ENCODE measurements at regions not wholly inside any gene's neighbourhood (a gene's known extent, or its start where the extent isn't known, plus 50 kb on each side); places are given as distances from the start of the nearest gene placed in this dataset.

- Histone ChIP-seq H2AK5ac (ENCODE audit: low read depth, low read length) (no peak overlapping the region), H3K23me2 (ENCODE audit: low read depth, low read length) (no peaks in the 10 kb centered on the region), H3K36me3 (ENCODE audit: control insufficient read depth in 2 of 4, insufficient read depth in 4 of 4, low read length in 3 of 4) (no peaks in the 10 kb centered on the region), H3K18ac (ENCODE audit: extremely low read depth, low read length) (peak overlapping the region; percentile 85), H3K4ac (replicated peaks; ENCODE audit: insufficient read length, low read depth, low read length) (no peak overlapping the region), H2AFZ (ENCODE audit: low read length) (peak overlapping the region; percentile 55), H3K79me2 (ENCODE audit: control insufficient read depth in 1 of 2, insufficient read depth in 2 of 2, low read length in 2 of 2) (no peaks in the 10 kb centered on the region), H4K8ac (ENCODE audit: extremely low read depth, insufficient read depth, low read length) (no peak overlapping the region), H2BK5ac (ENCODE audit: low read depth, low read length) (peak overlapping the region; percentile 66; the same call in 1 of the 2 replicates), H3K27me3 (replicated peaks in 1 of 4; ENCODE audit: control insufficient read depth in 3 of 4, extremely low read depth in 1 of 4, insufficient read depth in 3 of 4, low read length in 3 of 4) (no peaks in the 10 kb centered on the region; a peak in 1 of 7 replicates), H4K5ac (ENCODE audit: insufficient read length, low read depth, low read length) (no peak overlapping the region), H3K27ac (ENCODE audit: low read depth, low read length) (no peak overlapping the region), H3K9ac (replicated peaks in 1 of 4; ENCODE audit: extremely low read depth in 1 of 4, low read depth in 3 of 4, low read length in 3 of 4) (no peak overlapping the region), H2BK12ac (ENCODE audit: low read depth, low read length) (peak overlapping the region; percentile 92; the same call in 1 of the 2 replicates), H3K79me1 (ENCODE audit: low read depth, low read length) (no peaks in the 10 kb centered on the region), H3K4me1 (replicated peaks in 1 of 4; ENCODE audit: control insufficient read depth in 3 of 4, insufficient read depth in 4 of 4, low read length in 3 of 4) (peaks cover 0 to 2% (median 0%) of the 10 kb centered on the region in 4 experiments; a peak in 2 of 7 replicates), H3K4me2 (ENCODE audit: insufficient read depth in 1 of 2, low read depth in 2 of 2, low read length in 2 of 2) (no peak overlapping the region), H4K20me1 (replicated peaks in 1 of 2; ENCODE audit: control insufficient read depth in 1 of 2, insufficient read depth in 2 of 2, low read length in 2 of 2) (no peaks in the 10 kb centered on the region), H3K14ac (ENCODE audit: insufficient read length) (no peak overlapping the region), H2BK15ac (ENCODE audit: low read length) (peak overlapping the region; percentile 88), H2BK20ac (ENCODE audit: low read length) (peak overlapping the region; percentile 61; the same call in 1 of the 2 replicates), H2BK120ac (replicated peaks; ENCODE audit: low read depth, low read length) (no peak overlapping the region), H4K91ac (replicated peaks; ENCODE audit: insufficient read length, low read length) (peak overlapping the region; percentile 14), H3K4me3 (ENCODE audit: extremely low read depth in 1 of 4, insufficient read depth in 2 of 4, low read depth in 3 of 4, low read length in 4 of 4) (no peak overlapping the region), H3K9me3 (ENCODE audit: insufficient read depth in 2 of 2, low read depth in 1 of 2, low read length in 1 of 2) (no peaks in the 10 kb centered on the region), H3K23ac (ENCODE audit: insufficient read length) (no peak overlapping the region), H3K56ac (replicated peaks; ENCODE audit: insufficient read length, low read depth, low read length) (no peak overlapping the region)
- ChIA-PET CTCF (ENCODE audit: partially characterized antibody) (interaction anchor here (0.7 to 1.7 kb wide), 8 partner anchors 11 to 222 kb away, joined by 3 to 5 read pairs (median 4); no protein-coding TSS in a partner anchor), POLR2A (ENCODE audit: partially characterized antibody) (interaction anchor here (1.1 kb wide), 1 partner anchor 11 kb away, joined by 3 read pairs; no protein-coding TSS in a partner anchor)
- FAIRE-seq, result peak; percentile 50
- WGBS, 2 experiments (ENCODE audit: extremely low coverage in 1 of 2, insufficient coverage in 1 of 2, insufficient read length in 1 of 2, insufficient replicate concordance in 2 of 2, low coverage in 1 of 2, low lambda C conversion rate in 2 of 2, missing lambda C conversion rate in 1 of 2), result 52% methylated on average over 27 of the region's 27 CpGs; no CpG with 5 or more reads in 1 of the 2 experiments
- peak; percentile 46 to 91 for DNase-seq (ENCODE audit: low read depth in 1 of 2, low spot score in 2 of 2)
- TF ChIP-seq SP1 (IDR thresholded peaks at IDR 0.05; ENCODE audit: low read depth, low read length), result no peak
- TF ChIP-seq E2F6 (IDR thresholded peaks at IDR 0.05), result peak; percentile 60; the same call in 1 of the 2 replicates
- no peak for TF ChIP-seq EGR1 (IDR thresholded peaks at IDR 0.05; ENCODE audit: borderline replicate concordance, low read depth, low read length)
- peak; percentile 49; the same call in 1 of the 2 replicates for TF ChIP-seq GABPA (IDR thresholded peaks at IDR 0.05; ENCODE audit: borderline replicate concordance, insufficient read depth, low read length)
- TF ChIP-seq TAF7 (optimal IDR thresholded peaks at IDR 0.05; ENCODE audit: borderline replicate concordance, low read depth, low read length), result no peak
- no peak for TF ChIP-seq RNF2 (IDR thresholded peaks at IDR 0.05; ENCODE audit: borderline replicate concordance, low read depth, low read length, missing control alignments, poor library complexity, severe bottlenecking)
- peak in 1 of 2 experiments; percentile 66; a peak in 1 of 4 replicates for TF ChIP-seq SIN3A (conservative IDR thresholded peaks at IDR 0.05 in 1 of 2, IDR thresholded peaks at IDR 0.05 in 1 of 2; ENCODE audit: low read depth in 1 of 2, low read length in 2 of 2)
These were observed 101.9 kb upstream of the SFSWAP start for GRCh38 chr12:131608740-131609690.

All from H1 (cell line).